Occipital lobe (tissue), 1 donor: ENCODE measurements at regions not wholly inside any gene's neighbourhood (a gene's known extent, or its start where the extent isn't known, plus 50 kb on each side); places are given as distances from the start of the nearest gene placed in this dataset.
A peak's percentile ranks its signal among the peaks of the same experiment; 100 is the strongest.

Source experiments
- DNase-seq: peaks from one replicate; lab custom pipeline; 2025; lab: John Stamatoyannopoulos, UW

DNA sequence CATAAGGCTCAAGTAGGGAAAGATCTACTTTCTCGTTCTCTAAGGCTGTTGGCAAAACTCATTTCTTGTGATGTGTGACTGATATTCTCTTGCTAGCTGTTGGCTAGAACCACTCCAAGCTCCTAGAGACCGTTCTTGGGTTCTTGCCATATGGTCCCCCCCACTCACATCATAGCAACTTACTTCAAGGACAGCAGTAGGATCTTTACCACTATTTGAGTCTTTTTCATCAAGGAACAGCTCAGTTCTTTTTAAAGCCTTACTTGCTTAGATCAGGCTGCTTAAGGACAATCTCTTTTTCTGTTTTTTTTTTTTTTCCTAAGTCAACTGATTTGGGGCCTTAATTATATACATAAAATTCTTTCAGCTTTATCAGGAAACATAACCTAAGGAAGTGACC is 251.1 kb downstream of the GPR37 start:
- DNase-seq = no peak

DNA sequence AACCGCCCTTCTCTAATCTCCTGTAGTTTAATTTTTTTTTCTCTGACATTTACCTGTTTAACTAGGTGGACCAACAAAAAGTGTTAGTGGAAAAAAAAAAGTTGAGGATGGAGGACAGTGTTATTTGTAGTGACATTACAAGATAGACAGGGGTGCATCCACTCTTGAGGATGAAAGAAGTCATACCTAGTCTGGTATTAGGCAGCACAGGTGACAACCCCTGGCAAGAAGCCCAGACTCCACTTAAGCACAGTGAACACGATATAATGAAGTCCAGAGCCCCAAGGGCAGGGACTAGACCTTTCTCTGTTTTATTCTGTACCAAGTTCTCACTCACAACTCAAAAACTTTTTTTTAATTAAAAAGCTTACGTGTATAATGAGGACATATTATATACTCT is 268.4 kb downstream of the GPR37 start:
- no peak for DNase-seq

- DNase-seq = no peak
Measured at GRCh38 chr7:124489925-124490324, 275.7 kb downstream of the GPR37 start.

DNA sequence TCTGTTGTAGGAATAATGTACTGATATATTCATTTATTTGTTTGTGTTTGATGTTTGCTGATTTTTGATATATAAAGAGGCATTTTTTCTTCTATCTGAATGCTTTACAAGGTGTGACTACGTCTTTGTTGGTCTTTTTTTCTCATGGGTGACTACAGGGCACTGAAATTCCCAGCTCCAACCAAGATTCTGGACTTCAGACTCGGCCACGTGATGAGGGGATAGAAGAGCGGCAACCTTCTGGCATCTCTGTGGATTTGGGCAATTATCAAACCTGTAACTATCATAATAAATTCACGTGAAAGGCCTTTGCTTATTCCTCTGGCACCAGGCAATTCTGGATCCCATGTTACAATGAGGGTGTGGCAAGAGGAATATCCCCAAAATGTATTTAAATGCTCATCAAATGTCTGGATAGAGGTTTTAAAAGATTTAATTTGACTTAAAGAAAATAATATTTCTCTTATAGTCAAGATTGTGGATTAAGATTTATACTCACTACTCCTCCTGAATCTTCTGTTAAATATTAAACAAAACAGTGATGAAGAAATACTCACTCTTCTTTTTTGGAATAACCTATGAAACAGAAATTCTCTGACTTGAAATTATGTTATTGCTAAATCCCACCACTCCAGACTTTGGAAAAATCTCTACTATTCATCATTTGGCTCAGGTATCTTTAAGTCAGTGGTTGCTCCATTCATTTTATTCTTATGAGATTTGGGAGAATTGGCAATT is 276.3 kb downstream of the GPR37 start:
- no peak for DNase-seq

DNA sequence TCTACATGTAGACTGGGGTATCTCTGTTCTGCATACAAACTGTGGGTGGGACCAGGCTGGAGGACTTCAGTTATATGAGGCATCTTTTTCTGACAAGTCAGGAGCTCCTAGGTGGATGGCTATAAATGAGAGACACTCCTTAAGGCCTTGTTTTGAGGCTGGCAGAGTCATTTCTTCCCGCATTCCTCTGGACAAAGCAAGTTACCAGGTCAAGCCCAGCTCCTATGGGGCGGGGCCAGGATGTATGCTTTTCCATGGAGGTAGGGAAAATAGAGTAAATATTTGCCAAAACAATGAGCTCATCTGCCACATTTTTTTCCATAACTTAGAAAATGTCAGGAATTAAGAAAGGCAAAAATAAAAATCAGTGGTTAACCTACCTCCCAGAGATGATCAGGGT is 283.4 kb downstream of the GPR37 start:
- no peak for DNase-seq

- DNase-seq = no peak
Measured at GRCh38 chr7:124480821-124481290, 284.7 kb downstream of the GPR37 start.

DNA sequence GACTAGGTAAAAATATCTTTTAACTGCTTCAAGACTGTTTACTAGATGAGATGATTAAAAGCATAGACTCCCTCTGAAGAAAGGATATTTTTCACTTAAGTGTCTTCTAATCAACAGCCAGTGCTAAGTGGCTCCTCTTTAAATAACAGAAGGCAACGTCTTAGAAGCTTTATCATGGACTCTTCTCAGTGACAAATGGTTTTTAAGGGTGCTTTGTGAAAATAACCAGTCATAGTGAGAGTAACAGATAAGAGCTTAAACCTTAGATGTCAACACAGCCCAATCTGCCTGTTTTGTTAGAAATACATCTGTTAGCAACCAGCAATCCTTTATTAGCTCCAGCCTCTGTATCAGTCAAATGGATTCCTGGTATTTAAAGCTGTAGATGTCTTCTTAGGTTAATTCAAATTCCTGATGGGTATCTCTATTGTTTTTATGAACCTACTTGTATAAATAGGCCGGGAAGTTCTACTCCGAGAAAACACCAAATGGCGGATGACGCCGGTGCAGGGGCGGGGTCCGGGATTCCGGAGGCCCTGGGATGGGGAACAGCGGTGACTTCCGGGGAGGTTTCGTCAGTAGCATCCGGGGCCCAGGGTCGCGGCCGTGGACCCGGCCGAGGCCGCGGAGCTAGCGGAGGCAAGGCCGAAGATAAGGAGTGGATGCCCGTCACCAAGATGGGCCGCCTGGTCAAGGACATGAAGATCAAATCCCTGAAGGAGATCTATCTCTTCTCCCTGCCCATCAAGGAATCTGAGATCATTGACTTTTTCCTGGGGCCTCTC is 285.4 kb downstream of the GPR37 start:
- DNase-seq = no peak

DNA sequence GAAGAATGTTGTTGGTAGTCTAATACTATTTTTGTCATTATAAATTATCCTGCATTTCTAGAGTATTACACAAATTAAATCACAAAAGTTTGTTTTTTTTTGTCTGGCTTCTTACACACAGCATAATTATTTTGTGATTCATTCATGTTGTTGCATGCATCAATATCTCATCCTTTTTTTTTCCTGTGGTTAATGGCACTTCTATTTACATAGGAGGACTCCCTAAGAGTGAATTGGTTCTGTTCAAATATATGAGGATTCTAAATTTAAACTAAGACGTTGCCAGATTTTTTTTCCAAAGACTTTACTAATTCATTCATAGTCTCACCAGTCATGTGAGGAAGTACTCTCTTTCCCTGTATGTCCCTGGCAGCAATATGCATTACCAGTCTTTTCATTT is 303.3 kb downstream of the GPR37 start:
- no peak for DNase-seq

GRCh38 chr7:124460555-124460954 is 305.0 kb downstream of the GPR37 start:
- no peak for DNase-seq

DNA sequence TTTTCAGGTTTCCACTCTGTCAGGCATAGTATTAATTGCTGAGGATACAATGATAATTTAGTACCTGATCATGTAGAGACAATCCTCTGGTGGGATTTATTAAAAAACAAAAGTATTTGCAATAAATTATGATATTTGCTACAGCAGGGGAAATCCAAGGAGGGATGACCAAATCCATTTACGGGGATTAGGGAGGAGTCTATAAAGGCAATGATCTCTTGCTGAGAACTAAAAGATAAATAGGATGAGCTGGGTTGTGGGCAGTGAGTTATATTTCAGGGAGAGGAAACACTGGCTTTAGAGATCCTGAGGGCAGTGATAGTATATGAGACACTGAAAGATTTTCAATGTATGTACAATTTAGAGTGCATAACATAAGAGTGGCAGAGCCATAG is 305.5 kb downstream of the GPR37 start:
- DNase-seq = no peak

DNA sequence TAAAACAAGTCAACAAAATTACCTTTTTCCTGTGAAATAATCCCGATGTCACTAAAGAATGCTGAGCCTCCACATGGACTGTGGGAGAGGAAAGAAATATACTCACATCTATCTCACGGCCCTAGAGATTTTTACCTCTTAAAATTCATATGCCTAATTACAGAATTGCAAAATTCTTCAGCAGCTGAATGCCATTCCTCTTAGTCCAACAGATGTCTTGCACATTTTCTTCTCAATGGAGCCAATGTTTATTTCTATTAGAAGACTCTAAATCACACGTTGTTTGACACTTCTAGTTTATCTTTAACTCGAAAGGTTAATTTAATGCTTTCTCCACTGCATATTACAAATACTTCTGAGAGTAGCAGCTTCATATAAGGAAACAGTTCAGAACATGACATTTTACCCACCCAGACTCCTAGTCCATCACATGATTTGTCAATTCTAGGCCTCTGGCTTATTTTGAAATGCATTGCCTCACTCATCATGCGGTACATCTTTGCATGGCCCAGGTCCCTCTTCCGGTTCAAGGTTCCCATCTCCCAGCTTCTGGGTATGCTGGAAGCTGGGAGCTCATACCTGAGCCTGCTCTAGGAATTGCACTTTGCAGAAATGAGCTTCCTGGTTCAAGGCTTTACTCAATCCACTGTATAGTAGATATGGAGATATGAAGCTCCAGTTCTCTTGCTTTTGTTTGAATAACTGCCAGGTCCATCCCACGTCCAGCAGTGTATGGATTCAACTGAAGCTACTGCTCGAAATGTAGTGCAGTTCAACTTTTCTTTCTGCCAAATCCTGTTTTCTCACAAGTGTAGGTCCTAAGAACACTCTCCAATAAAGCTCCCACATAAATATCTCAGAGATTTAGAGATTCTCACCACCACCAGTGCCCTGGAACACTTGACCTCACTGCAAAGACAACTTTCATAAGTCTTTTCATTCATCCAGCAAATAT is 306.2 kb downstream of the GPR37 start:
- peak; percentile 6 for DNase-seq

DNA sequence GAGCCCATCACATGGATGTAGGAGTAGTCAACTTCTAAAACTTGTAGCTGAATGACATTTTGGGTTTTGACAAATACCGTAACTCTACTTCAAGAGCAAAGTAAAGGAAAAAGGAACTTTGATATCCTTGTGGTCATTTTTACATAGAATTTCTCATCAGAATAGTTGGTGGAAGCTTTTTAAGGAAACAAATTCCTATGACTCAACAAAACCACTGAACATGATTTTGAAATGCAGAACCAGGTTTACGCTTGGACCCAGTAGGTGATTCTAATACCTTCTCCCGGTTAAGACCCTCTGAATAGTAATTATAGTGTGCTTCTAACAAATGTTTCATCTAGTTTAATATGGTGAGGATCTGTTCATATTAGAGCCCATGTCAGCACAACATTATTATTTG is 307.8 kb downstream of the GPR37 start:
- no peak for DNase-seq

GRCh38 chr7:124456286-124456685 is 309.3 kb downstream of the GPR37 start:
- DNase-seq = no peak

- DNase-seq = no peak
Measured at GRCh38 chr7:124452186-124452585, 313.4 kb downstream of the GPR37 start.

GRCh38 chr7:124449896-124450295 is 315.7 kb downstream of the GPR37 start:
- DNase-seq = no peak

- DNase-seq = no peak
Measured at GRCh38 chr7:124444696-124445480, 320.7 kb downstream of the GPR37 start.

- DNase-seq = no peak
Measured at GRCh38 chr7:124443762-124444161, 321.8 kb downstream of the GPR37 start.

DNA sequence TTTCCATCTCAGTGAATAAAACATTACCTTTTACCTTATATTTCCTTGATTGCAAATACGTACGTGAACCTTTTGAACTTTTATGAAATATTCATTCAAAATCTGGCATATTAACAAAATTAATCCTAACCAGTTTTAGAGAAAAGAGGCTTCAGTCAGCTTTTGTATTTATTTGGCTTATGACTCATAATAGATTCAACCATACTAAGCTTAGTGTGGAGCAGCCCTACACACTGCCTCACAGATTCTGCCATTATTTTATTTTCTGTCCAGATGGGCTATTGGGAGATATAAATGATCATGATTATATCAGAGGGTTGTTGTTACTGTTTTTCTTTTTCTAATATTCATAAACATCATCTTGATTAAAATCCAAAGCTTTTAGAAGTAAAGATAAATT is 325.5 kb downstream of the GPR37 start:
- no peak for DNase-seq

- no peak for DNase-seq
Measured at GRCh38 chr7:124432009-124432578, 333.5 kb downstream of the GPR37 start.

GRCh38 chr7:124429923-124430322 is 335.7 kb downstream of the GPR37 start:
- DNase-seq = no peak

- no peak for DNase-seq
Measured at GRCh38 chr7:124428781-124429180, 336.8 kb downstream of the GPR37 start.
